ENCODE measurements at regions not wholly inside any gene's neighbourhood (a gene's known extent, or its start where the extent isn't known, plus 50 kb on each side); places are given as distances from the start of the nearest gene placed in this dataset.

- Histone ChIP-seq H2BK12ac (ENCODE audit: low read depth, low read length) (no peak overlapping the region), H3K4me3 (ENCODE audit: extremely low read depth in 1 of 4, insufficient read depth in 2 of 4, low read depth in 3 of 4, low read length in 4 of 4) (no peak overlapping the region), H4K5ac (ENCODE audit: insufficient read length, low read depth, low read length) (no peak overlapping the region), H3K9me3 (ENCODE audit: insufficient read depth in 2 of 2, low read depth in 1 of 2, low read length in 1 of 2) (no peaks in the 10 kb centered on the region; a peak in 1 of 4 replicates), H3K4me1 (replicated peaks in 1 of 4; ENCODE audit: control insufficient read depth in 3 of 4, insufficient read depth in 4 of 4, low read length in 3 of 4) (peaks cover 0 to 8% (median 3%) of the 10 kb centered on the region in 4 experiments; a peak in 5 of 7 replicates), H3K4me2 (ENCODE audit: insufficient read depth in 1 of 2, low read depth in 2 of 2, low read length in 2 of 2) (0 out of 4 replicates have a peak overlapping the region, but pooled peaks of 1 of the 2 experiments have one; percentile 27), H3K27me3 (replicated peaks in 1 of 4; ENCODE audit: control insufficient read depth in 3 of 4, extremely low read depth in 1 of 4, insufficient read depth in 3 of 4, low read length in 3 of 4) (no peaks in the 10 kb centered on the region), H3K14ac (ENCODE audit: insufficient read length) (no peak overlapping the region), H4K20me1 (replicated peaks in 1 of 2; ENCODE audit: control insufficient read depth in 1 of 2, insufficient read depth in 2 of 2, low read length in 2 of 2) (no peaks in the 10 kb centered on the region), H4K8ac (ENCODE audit: extremely low read depth, insufficient read depth, low read length) (no peak overlapping the region), H3K23ac (ENCODE audit: insufficient read length) (no peak overlapping the region), H3K9ac (replicated peaks in 1 of 4; ENCODE audit: extremely low read depth in 1 of 4, low read depth in 3 of 4, low read length in 3 of 4) (no peak overlapping the region), H3K18ac (ENCODE audit: extremely low read depth, low read length) (no peak overlapping the region), H2BK20ac (ENCODE audit: low read length) (no peak overlapping the region), H3K56ac (replicated peaks; ENCODE audit: insufficient read length, low read depth, low read length) (no peak overlapping the region), H3K4ac (replicated peaks; ENCODE audit: insufficient read length, low read depth, low read length) (peak overlapping the region; percentile 65), H2BK120ac (replicated peaks; ENCODE audit: low read depth, low read length) (no peak overlapping the region), H3K36me3 (ENCODE audit: control insufficient read depth in 2 of 4, insufficient read depth in 4 of 4, low read length in 3 of 4) (no peaks in the 10 kb centered on the region), H3K79me2 (ENCODE audit: control insufficient read depth in 1 of 2, insufficient read depth in 2 of 2, low read length in 2 of 2) (no peaks in the 10 kb centered on the region), H3K27ac (ENCODE audit: low read depth, low read length) (no peak overlapping the region), H2AK5ac (ENCODE audit: low read depth, low read length) (no peak overlapping the region), H3K23me2 (ENCODE audit: low read depth, low read length) (no peaks in the 10 kb centered on the region), H3K79me1 (ENCODE audit: low read depth, low read length) (no peaks in the 10 kb centered on the region; the same call in 1 of the 2 replicates), H4K91ac (replicated peaks; ENCODE audit: insufficient read length, low read length) (no peak overlapping the region), H2BK5ac (ENCODE audit: low read depth, low read length) (no peak overlapping the region), H2BK15ac (ENCODE audit: low read length) (no peak overlapping the region), H2AFZ (ENCODE audit: low read length) (no peak overlapping the region)
- ChIA-PET CTCF (ENCODE audit: partially characterized antibody) (interaction anchor here (0.7 to 1.3 kb wide), 2 partner anchors 9 to 13 kb away, joined by 3 to 7 read pairs; no protein-coding TSS in a partner anchor), POLR2A (ENCODE audit: partially characterized antibody) (no interaction called here)
- FAIRE-seq (no peak), DNase-seq (ENCODE audit: low read depth in 1 of 2, low spot score in 2 of 2) (no peak)
- TF ChIP-seq RXRA (IDR thresholded peaks at IDR 0.05; ENCODE audit: insufficient read depth, low read depth, low read length) (no peak), RAD21 (IDR thresholded peaks at IDR 0.05 in 1 of 2, conservative IDR thresholded peaks at IDR 0.05 in 1 of 2; ENCODE audit: low read depth in 2 of 2, low read length in 2 of 2) (no peak), SP4 (IDR thresholded peaks at IDR 0.05; ENCODE audit: low read length) (no peak), TAF1 (IDR thresholded peaks at IDR 0.05; ENCODE audit: low read depth, low read length) (no peak), HDAC2 (IDR thresholded peaks at IDR 0.05; ENCODE audit: borderline replicate concordance in 1 of 2, low read depth in 2 of 2, low read length in 2 of 2) (no peak), KDM1A (IDR thresholded peaks at IDR 0.05; ENCODE audit: borderline replicate concordance, low read length) (no peak), NRF1 (IDR thresholded peaks at IDR 0.05; ENCODE audit: low read depth, low read length) (no peak), SP2 (IDR thresholded peaks at IDR 0.05; ENCODE audit: low read length) (no peak)
- WGBS, 2 experiments (ENCODE audit: extremely low coverage in 1 of 2, insufficient coverage in 1 of 2, insufficient read length in 1 of 2, insufficient replicate concordance in 2 of 2, low coverage in 1 of 2, low lambda C conversion rate in 2 of 2, missing lambda C conversion rate in 1 of 2) = 86% methylated on average over 1 of the region's 1 CpG; no CpG with 5 or more reads in 1 of the 2 experiments
Observed at GRCh38 chr12:115213118-115213517, 529.1 kb upstream of the TBX3 start.

All from H1 (cell line).